ENCODE measurements at regions not wholly inside any gene's neighbourhood (a gene's known extent, or its start where the extent isn't known, plus 50 kb on each side); places are given as distances from the start of the nearest gene placed in this dataset.

DNA sequence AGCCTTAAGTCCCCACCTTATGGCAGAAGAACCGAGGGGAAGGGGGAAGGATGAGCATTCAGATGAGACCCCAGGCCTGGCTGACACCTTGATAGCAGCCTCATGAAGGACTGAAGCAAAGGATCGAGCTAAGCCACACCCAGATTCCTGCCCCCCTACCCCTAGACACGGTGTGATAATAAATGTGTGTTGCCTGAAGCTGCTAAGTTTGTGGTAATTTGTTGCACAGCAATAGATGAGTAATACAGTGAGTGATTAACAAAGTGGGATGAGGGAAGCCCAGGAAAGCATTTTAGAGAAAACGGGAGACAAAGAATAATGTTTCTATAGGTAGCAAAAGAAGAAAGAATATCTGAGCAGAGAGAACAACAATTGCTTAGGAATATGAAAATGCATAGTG, 404.2 kb downstream of the MID1IP1 start:
- DNase-seq (ENCODE audit: low spot score in 2 of 2): no peak
- Histone ChIP-seq H3K36me3 (no peaks in the 10 kb centered on the region), H3K27ac (no peak overlapping the region), H3K4me3 (no peak overlapping the region), H3K27me3 (no peaks in the 10 kb centered on the region), H3K9me3 (no peaks in the 10 kb centered on the region), H3K4me1 (no peaks in the 10 kb centered on the region)
- TF ChIP-seq POLR2A (IDR thresholded peaks at IDR 0.05) (no peak), EP300 (IDR thresholded peaks at IDR 0.05) (no peak)
- TF ChIP-seq, protein P1, sequence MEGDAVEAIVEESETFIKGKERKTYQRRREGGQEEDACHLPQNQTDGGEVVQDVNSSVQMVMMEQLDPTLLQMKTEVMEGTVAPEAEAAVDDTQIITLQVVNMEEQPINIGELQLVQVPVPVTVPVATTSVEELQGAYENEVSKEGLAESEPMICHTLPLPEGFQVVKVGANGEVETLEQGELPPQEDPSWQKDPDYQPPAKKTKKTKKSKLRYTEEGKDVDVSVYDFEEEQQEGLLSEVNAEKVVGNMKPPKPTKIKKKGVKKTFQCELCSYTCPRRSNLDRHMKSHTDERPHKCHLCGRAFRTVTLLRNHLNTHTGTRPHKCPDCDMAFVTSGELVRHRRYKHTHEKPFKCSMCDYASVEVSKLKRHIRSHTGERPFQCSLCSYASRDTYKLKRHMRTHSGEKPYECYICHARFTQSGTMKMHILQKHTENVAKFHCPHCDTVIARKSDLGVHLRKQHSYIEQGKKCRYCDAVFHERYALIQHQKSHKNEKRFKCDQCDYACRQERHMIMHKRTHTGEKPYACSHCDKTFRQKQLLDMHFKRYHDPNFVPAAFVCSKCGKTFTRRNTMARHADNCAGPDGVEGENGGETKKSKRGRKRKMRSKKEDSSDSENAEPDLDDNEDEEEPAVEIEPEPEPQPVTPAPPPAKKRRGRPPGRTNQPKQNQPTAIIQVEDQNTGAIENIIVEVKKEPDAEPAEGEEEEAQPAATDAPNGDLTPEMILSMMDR (IDR thresholded peaks at IDR 0.05): no peak
- 48 to 70% methylated on average over 4 of the region's 4 CpGs for WGBS, 2 donors

DNA sequence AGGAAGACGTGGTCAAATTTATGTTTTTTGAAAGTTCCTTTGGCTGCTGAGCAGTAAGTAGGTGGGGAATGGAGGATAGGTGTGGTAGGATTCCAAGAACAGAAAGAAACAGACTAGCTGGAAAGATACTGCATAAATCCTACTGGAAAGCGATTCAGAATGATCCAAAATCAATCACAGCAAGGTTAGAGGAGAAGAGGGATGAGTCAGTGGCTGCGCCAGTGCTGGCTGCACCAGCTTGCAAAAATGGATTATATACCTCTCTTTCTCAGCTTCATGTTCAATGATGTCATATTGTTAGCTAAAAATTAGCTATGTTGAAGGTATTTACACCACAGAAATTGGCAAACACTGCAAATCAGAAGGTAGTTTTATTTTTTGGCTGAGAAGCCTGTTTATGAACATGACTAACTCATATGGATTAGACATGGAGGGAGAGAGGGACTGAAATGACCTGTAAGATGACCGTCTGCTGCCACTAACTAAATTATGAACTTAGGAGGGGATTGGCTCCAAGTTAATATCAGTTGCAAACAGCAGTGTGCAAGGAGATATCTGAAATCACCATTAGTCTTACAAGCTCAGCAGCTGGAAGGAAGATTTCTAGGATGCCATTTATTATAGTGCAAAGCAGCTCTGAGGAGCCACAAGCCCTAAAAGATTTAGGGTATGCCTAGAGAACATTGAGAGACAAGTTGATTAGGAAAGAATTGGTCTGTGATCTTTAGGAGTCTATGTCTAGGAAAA, 405.3 kb downstream of the MID1IP1 start:
- H3K27ac ChIP-seq: no peak overlapping the region
- H3K9me3 ChIP-seq: no peaks in the 10 kb centered on the region
- TF ChIP-seq POLR2A (IDR thresholded peaks at IDR 0.05): no peak
- TF ChIP-seq, protein P1 (IDR thresholded peaks at IDR 0.05): no peak
- TF ChIP-seq EP300 (IDR thresholded peaks at IDR 0.05): no peak
- whole genome bisulfite sequencing, 2 donors: 78 to 91% methylated on average over 4 of the region's 4 CpGs
- H3K4me1 ChIP-seq: no peaks in the 10 kb centered on the region
- no peak for DNase-seq (ENCODE audit: low spot score in 2 of 2)
- no peak overlapping the region for H3K4me3 ChIP-seq
- H3K27me3 ChIP-seq: no peaks in the 10 kb centered on the region
- no peaks in the 10 kb centered on the region for H3K36me3 ChIP-seq

DNA sequence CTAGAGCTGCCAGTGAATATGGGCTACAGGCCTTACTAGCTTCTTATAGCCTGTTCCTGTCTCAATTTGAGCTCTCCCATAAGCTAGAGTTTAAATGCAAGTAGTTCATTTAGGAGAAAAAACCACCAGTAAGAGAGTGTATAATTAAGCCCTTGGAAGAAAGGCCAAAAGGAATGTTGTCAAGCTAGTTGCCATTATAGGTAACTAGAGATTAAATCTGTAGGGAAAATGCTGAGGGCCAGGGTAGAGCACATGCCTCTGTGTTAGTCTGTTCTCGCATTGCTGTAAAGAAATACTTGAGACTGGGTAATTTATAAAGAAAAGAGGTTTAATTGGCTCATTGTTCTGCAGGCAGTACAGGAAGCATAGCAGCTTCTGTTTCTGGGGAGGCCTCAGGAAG, 410.2 kb downstream of the MID1IP1 start:
- Histone ChIP-seq H3K36me3 (no peaks in the 10 kb centered on the region), H3K9me3 (no peaks in the 10 kb centered on the region), H3K4me3 (no peak overlapping the region), H3K4me1 (no peaks in the 10 kb centered on the region), H3K27me3 (peaks cover 0 to 5% of the 10 kb centered on the region in 2 donors), H3K27ac (no peak overlapping the region)
- TF ChIP-seq, protein P1 (IDR thresholded peaks at IDR 0.05): no peak
- TF ChIP-seq EP300 (IDR thresholded peaks at IDR 0.05) (no peak), POLR2A (IDR thresholded peaks at IDR 0.05) (no peak)
- no peak for DNase-seq (ENCODE audit: low spot score in 2 of 2)
- WGBS, 2 donors: 0 to 33% methylated on average over 1 of the region's 1 CpG

DNA sequence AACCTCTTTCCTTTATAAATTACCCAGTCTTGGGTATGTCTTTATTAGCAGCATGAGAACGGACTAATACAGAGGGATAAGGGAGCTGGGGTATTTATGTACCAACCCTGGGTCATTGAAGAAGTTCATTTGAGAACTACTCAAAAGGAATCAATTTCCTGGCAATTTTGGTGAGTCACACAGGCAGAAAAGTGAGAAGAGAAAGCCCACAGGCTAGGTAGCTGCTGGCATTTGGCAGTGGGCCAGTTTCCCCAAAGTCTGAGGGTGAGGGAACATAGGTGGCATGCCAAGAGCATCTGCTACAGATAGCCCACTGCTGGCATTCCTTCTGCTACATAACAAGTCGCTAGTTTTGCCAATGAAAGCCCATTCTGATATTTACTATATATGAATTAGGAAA, 411.2 kb downstream of the MID1IP1 start:
- 51 to 100% methylated on average over 2 of the region's 2 CpGs for WGBS, 2 donors
- H3K4me1 ChIP-seq: no peaks in the 10 kb centered on the region
- H3K9me3 ChIP-seq: no peaks in the 10 kb centered on the region
- H3K27ac ChIP-seq: no peak overlapping the region
- H3K4me3 ChIP-seq: no peak overlapping the region
- TF ChIP-seq EP300 (IDR thresholded peaks at IDR 0.05) (no peak), POLR2A (IDR thresholded peaks at IDR 0.05) (no peak)
- TF ChIP-seq, protein P1 (IDR thresholded peaks at IDR 0.05): no peak
- H3K27me3 ChIP-seq: peaks cover 0 to 5% of the 10 kb centered on the region in 2 donors
- no peak for DNase-seq (ENCODE audit: low spot score in 2 of 2)
- no peaks in the 10 kb centered on the region for H3K36me3 ChIP-seq

DNA sequence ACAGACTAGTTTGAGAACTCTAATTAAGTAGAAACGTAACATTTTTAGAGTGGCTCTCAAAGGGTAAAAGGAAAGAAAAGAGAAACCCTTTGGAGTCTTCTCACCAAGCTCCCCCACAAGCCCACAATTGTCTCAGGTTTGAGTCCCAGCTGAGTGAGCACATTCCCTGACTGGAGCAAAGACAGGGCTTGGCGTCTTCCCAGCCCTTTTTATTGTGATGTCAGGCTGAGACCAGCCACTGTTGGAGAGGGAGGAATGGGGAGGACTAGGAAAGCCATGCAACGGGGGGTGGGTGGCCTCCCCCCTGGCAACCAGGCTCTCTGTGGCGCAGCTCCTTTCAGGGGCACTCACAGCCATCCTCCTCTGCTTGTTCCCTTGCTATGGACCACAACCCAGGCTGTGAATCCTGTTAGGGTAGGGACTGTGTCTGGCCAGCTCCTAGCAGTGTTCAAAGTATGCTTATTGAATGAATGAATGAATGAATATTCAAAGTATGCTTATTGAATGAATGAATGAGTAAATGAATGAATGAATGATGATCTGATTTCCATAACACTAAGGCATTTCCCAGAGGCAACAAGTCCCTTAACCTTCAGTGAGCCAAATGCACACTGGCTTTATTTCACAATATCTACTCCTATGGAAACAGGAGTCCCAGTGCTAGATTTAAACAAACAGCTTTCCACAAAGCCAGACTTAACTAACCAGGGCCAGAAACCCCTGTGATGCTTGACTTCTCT, 413.3 kb downstream of the MID1IP1 start:
- H3K4me1 ChIP-seq: no peaks in the 10 kb centered on the region
- H3K4me3 ChIP-seq: no peak overlapping the region
- H3K27me3 ChIP-seq: peaks cover 0 to 5% of the 10 kb centered on the region in 2 donors
- H3K27ac ChIP-seq: no peak overlapping the region
- TF ChIP-seq, protein P1 (IDR thresholded peaks at IDR 0.05): no peak
- TF ChIP-seq POLR2A (IDR thresholded peaks at IDR 0.05) (no peak), EP300 (IDR thresholded peaks at IDR 0.05) (no peak)
- H3K36me3 ChIP-seq: no peaks in the 10 kb centered on the region
- WGBS, 2 donors: 25 to 28% methylated on average over 4 of the region's 4 CpGs
- H3K9me3 ChIP-seq: no peaks in the 10 kb centered on the region
- DNase-seq (ENCODE audit: low spot score in 2 of 2): no peak
